ENCODE measurements at regions not wholly inside any gene's neighbourhood (a gene's known extent, or its start where the extent isn't known, plus 50 kb on each side); places are given as distances from the start of the nearest gene placed in this dataset.
A peak's percentile ranks its signal among the peaks of the same experiment; 100 is the strongest.

GRCh38 chr2:172248785-172249187 is 146.1 kb upstream of the DLX2 start:
- H3K4me2 ChIP-seq, result peak overlapping the region; percentile 43
- ChIA-PET POLR2A (no interaction called here), CTCF (interaction anchor here (1.6 kb wide), 1 partner anchor 15 kb away, joined by 4 read pairs; no protein-coding TSS in a partner anchor)
- H3K9ac ChIP-seq, result peak overlapping the region; percentile 38; the same call in 1 of the 2 replicates
- no peaks in the 10 kb centered on the region for H3K9me3 ChIP-seq
- no peak overlapping the region for H3K4me3 ChIP-seq (ENCODE audit: low read depth in 2 of 2, low read length in 1 of 2)
- H4K20me1 ChIP-seq (ENCODE audit: insufficient read depth), result no peaks in the 10 kb centered on the region
- H3K4me1 ChIP-seq (ENCODE audit: control insufficient read depth in 1 of 2, insufficient read depth in 2 of 2, low read depth in 1 of 2, low read length in 1 of 2), result peaks cover 5 to 54% of the 10 kb centered on the region in 2 experiments; a peak in 3 of 4 replicates
- peak overlapping the region; percentile 64 for H2AFZ ChIP-seq (ENCODE audit: low read depth)
- H3K36me3 ChIP-seq (replicated peaks in 1 of 2; ENCODE audit: control insufficient read depth in 1 of 2, insufficient read depth in 2 of 2, low read length in 1 of 2), result no peaks in the 10 kb centered on the region
- H3K79me2 ChIP-seq (ENCODE audit: insufficient read depth), result no peaks in the 10 kb centered on the region
- peak overlapping the region in 1 of 2 experiments; percentile 96; a peak in 2 of 4 replicates for H3K27ac ChIP-seq (ENCODE audit: low read depth in 2 of 2, low read length in 1 of 2)
- no peak for DNase-seq
- H3F3A ChIP-seq (replicated peaks; ENCODE audit: insufficient read depth), result peaks cover 40% of the 10 kb centered on the region
- H3K9me2 ChIP-seq, result no peaks in the 10 kb centered on the region
- WGBS (ENCODE audit: low lambda C conversion rate), result 9% methylated on average over 1 of the region's 1 CpG
- no peaks in the 10 kb centered on the region for H3K27me3 ChIP-seq (ENCODE audit: insufficient read depth)
- TF ChIP-seq FOSL2 (IDR thresholded peaks at IDR 0.05; ENCODE audit: borderline replicate concordance, low read depth), result peak; percentile 90
- TF ChIP-seq, protein P1, sequence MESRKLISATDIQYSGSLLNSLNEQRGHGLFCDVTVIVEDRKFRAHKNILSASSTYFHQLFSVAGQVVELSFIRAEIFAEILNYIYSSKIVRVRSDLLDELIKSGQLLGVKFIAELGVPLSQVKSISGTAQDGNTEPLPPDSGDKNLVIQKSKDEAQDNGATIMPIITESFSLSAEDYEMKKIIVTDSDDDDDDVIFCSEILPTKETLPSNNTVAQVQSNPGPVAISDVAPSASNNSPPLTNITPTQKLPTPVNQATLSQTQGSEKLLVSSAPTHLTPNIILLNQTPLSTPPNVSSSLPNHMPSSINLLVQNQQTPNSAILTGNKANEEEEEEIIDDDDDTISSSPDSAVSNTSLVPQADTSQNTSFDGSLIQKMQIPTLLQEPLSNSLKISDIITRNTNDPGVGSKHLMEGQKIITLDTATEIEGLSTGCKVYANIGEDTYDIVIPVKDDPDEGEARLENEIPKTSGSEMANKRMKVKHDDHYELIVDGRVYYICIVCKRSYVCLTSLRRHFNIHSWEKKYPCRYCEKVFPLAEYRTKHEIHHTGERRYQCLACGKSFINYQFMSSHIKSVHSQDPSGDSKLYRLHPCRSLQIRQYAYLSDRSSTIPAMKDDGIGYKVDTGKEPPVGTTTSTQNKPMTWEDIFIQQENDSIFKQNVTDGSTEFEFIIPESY (IDR thresholded peaks at IDR 0.05; ENCODE audit: borderline replicate concordance, low read depth), result peak; percentile 56; the same call in 1 of the 2 replicates
- TF ChIP-seq SIN3A (IDR thresholded peaks at IDR 0.05; ENCODE audit: borderline replicate concordance, low read depth, low read length), result no peak
- TF ChIP-seq, protein P2, sequence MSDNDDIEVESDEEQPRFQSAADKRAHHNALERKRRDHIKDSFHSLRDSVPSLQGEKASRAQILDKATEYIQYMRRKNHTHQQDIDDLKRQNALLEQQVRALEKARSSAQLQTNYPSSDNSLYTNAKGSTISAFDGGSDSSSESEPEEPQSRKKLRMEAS (IDR thresholded peaks at IDR 0.05; ENCODE audit: low read depth), result peak; percentile 58
- peak; percentile 90 for TF ChIP-seq TCF12 (IDR thresholded peaks at IDR 0.05)
- peak; percentile 76 for TF ChIP-seq RXRA (IDR thresholded peaks at IDR 0.05; ENCODE audit: borderline replicate concordance, low read depth)
- no peak for TF ChIP-seq CHD2 (IDR thresholded peaks at IDR 0.05; ENCODE audit: low read length, partially characterized antibody)
- TF ChIP-seq, protein P3, sequence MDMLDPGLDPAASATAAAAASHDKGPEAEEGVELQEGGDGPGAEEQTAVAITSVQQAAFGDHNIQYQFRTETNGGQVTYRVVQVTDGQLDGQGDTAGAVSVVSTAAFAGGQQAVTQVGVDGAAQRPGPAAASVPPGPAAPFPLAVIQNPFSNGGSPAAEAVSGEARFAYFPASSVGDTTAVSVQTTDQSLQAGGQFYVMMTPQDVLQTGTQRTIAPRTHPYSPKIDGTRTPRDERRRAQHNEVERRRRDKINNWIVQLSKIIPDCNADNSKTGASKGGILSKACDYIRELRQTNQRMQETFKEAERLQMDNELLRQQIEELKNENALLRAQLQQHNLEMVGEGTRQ (IDR thresholded peaks at IDR 0.05; ENCODE audit: borderline replicate concordance, low read depth, low read length), result no peak
- TF ChIP-seq, protein P4, sequence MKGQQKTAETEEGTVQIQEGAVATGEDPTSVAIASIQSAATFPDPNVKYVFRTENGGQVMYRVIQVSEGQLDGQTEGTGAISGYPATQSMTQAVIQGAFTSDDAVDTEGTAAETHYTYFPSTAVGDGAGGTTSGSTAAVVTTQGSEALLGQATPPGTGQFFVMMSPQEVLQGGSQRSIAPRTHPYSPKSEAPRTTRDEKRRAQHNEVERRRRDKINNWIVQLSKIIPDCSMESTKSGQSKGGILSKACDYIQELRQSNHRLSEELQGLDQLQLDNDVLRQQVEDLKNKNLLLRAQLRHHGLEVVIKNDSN (IDR thresholded peaks at IDR 0.05; ENCODE audit: borderline replicate concordance, low read depth), result no peak
- no peak for TF ChIP-seq RAD21 (IDR thresholded peaks at IDR 0.05; ENCODE audit: low read length)
- TF ChIP-seq TEAD4 (IDR thresholded peaks at IDR 0.05; ENCODE audit: borderline replicate concordance, insufficient read depth), result peak; percentile 85
- TF ChIP-seq ELF1 (IDR thresholded peaks at IDR 0.05), result no peak
- TF ChIP-seq MXI1 (IDR thresholded peaks at IDR 0.05; ENCODE audit: low read depth, low read length), result no peak
- peak in 1 of 2 experiments; percentile 93; a peak in 2 of 4 replicates for TF ChIP-seq EP300 (IDR thresholded peaks at IDR 0.05; ENCODE audit: borderline replicate concordance in 1 of 2, low read depth in 1 of 2, low read length in 1 of 2)
- peak; percentile 77 for TF ChIP-seq NFIC (IDR thresholded peaks at IDR 0.05; ENCODE audit: borderline replicate concordance)
- no peak for TF ChIP-seq TAF1 (IDR thresholded peaks at IDR 0.05; ENCODE audit: borderline replicate concordance, low read depth, low read length)
- TF ChIP-seq FOXJ3 (CRISPR knock-in tag; IDR thresholded peaks at IDR 0.05), result no peak
- TF ChIP-seq GABPA (IDR thresholded peaks at IDR 0.05; ENCODE audit: low read depth), result no peak
- TF ChIP-seq RCOR1 (IDR thresholded peaks at IDR 0.05; ENCODE audit: low read length), result no peak
- TF ChIP-seq FOXM1 (IDR thresholded peaks at IDR 0.05; ENCODE audit: low read depth), result peak; percentile 79; the same call in 1 of the 2 replicates
- peak; percentile 96 for TF ChIP-seq JUND (IDR thresholded peaks at IDR 0.05)
- no peak for TF ChIP-seq RFX5 (IDR thresholded peaks at IDR 0.05; ENCODE audit: low read length)
- TF ChIP-seq POLR2AphosphoS5 (IDR thresholded peaks at IDR 0.05; ENCODE audit: low read depth, low read length), result peak; percentile 48; the same call in 1 of the 2 replicates
- TF ChIP-seq PBX3 (IDR thresholded peaks at IDR 0.05), result peak; percentile 90
- TF ChIP-seq, protein P5, sequence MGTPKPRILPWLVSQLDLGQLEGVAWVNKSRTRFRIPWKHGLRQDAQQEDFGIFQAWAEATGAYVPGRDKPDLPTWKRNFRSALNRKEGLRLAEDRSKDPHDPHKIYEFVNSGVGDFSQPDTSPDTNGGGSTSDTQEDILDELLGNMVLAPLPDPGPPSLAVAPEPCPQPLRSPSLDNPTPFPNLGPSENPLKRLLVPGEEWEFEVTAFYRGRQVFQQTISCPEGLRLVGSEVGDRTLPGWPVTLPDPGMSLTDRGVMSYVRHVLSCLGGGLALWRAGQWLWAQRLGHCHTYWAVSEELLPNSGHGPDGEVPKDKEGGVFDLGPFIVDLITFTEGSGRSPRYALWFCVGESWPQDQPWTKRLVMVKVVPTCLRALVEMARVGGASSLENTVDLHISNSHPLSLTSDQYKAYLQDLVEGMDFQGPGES (IDR thresholded peaks at IDR 0.05; ENCODE audit: low read depth, low read length), result no peak
- no peak for TF ChIP-seq GATA2 (CRISPR knock-in tag; IDR thresholded peaks at IDR 0.05)
- TF ChIP-seq YY1 (IDR thresholded peaks at IDR 0.05; ENCODE audit: low read depth), result peak; percentile 18; the same call in 1 of the 2 replicates
- TF ChIP-seq, protein P6, sequence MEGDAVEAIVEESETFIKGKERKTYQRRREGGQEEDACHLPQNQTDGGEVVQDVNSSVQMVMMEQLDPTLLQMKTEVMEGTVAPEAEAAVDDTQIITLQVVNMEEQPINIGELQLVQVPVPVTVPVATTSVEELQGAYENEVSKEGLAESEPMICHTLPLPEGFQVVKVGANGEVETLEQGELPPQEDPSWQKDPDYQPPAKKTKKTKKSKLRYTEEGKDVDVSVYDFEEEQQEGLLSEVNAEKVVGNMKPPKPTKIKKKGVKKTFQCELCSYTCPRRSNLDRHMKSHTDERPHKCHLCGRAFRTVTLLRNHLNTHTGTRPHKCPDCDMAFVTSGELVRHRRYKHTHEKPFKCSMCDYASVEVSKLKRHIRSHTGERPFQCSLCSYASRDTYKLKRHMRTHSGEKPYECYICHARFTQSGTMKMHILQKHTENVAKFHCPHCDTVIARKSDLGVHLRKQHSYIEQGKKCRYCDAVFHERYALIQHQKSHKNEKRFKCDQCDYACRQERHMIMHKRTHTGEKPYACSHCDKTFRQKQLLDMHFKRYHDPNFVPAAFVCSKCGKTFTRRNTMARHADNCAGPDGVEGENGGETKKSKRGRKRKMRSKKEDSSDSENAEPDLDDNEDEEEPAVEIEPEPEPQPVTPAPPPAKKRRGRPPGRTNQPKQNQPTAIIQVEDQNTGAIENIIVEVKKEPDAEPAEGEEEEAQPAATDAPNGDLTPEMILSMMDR (IDR thresholded peaks at IDR 0.05), result no peak
